A549 (cell line): ENCODE measurements at regions not wholly inside any gene's neighbourhood (a gene's known extent, or its start where the extent isn't known, plus 50 kb on each side); places are given as distances from the start of the nearest gene placed in this dataset.

ENCODE experiments used
- CTCF ChIP-seq: fragments of >200 bp; sonication (Bioruptor Twin); formaldehyde crosslinking; IDR thresholded peaks from 3 replicates; pipeline ENCODE4 v1.5.1; 2016
- TF ChIP-seq, protein P1 (sequence below): IDR thresholded peaks from 2 replicates; pipeline ENCODE4 v1.6.1; 2012
- TF ChIP-seq, protein P2 (sequence below): fragments of 200-600 bp; sonication (generic); IDR thresholded peaks from 2 replicates; pipeline ENCODE4 v1.6.1; 2016; ENCODE audit warnings: antibody characterized with exemption, mild to moderate bottlenecking, moderate library complexity

- TF ChIP-seq, protein P1, sequence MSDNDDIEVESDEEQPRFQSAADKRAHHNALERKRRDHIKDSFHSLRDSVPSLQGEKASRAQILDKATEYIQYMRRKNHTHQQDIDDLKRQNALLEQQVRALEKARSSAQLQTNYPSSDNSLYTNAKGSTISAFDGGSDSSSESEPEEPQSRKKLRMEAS, result no peak
- TF ChIP-seq, protein P2, sequence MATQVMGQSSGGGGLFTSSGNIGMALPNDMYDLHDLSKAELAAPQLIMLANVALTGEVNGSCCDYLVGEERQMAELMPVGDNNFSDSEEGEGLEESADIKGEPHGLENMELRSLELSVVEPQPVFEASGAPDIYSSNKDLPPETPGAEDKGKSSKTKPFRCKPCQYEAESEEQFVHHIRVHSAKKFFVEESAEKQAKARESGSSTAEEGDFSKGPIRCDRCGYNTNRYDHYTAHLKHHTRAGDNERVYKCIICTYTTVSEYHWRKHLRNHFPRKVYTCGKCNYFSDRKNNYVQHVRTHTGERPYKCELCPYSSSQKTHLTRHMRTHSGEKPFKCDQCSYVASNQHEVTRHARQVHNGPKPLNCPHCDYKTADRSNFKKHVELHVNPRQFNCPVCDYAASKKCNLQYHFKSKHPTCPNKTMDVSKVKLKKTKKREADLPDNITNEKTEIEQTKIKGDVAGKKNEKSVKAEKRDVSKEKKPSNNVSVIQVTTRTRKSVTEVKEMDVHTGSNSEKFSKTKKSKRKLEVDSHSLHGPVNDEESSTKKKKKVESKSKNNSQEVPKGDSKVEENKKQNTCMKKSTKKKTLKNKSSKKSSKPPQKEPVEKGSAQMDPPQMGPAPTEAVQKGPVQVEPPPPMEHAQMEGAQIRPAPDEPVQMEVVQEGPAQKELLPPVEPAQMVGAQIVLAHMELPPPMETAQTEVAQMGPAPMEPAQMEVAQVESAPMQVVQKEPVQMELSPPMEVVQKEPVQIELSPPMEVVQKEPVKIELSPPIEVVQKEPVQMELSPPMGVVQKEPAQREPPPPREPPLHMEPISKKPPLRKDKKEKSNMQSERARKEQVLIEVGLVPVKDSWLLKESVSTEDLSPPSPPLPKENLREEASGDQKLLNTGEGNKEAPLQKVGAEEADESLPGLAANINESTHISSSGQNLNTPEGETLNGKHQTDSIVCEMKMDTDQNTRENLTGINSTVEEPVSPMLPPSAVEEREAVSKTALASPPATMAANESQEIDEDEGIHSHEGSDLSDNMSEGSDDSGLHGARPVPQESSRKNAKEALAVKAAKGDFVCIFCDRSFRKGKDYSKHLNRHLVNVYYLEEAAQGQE, result no peak
- TF ChIP-seq CTCF, result no peak
Observed at GRCh38 chr9:21608200-21608599, 126.1 kb upstream of the IFNE start.
